ENCODE measurements at regions not wholly inside any gene's neighbourhood (a gene's known extent, or its start where the extent isn't known, plus 50 kb on each side); places are given as distances from the start of the nearest gene placed in this dataset.

DNA sequence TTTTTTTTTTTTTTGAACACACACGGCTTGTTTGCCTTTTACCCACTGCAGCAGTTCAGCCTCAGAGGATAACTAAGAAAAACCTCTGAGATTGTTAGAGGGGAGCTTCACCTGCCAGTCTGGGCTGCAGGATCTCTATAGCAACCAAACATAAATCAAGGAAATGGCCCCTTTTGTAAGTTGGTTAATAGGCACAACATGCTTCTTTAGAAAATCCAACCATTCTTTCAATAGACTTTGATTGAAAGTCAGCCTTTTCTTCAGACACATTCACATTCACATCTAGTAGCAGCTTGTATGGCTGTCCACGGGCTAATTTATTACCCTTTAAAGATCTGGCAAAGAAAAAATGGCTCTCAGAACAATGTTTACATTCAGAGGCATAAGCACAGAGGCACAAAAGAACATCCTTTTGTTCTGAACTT, 136.6 kb upstream of the RARB start:
- DNase-seq (ENCODE audit: low read depth), result no peak

DNA sequence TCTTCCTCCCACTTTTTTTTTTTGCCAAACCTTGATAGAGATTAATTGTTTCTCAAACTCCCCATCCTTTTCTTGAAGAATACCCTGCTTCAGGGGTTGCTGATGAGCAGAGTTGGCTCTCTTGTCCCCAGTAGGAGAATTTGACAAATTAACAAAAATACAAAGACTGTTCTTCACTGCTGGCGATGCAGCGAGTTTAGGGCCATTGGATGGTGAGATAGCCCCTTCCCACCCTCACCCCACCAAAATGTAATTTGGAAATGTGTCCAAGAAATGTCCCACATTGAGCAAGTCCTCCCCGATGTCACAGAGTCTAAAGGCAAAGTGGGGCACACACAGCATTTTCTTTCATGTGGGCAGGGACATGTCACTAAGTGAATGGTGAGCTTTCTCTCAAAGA, 136.0 kb upstream of the RARB start:
- no peak for DNase-seq (ENCODE audit: low read depth)

DNA sequence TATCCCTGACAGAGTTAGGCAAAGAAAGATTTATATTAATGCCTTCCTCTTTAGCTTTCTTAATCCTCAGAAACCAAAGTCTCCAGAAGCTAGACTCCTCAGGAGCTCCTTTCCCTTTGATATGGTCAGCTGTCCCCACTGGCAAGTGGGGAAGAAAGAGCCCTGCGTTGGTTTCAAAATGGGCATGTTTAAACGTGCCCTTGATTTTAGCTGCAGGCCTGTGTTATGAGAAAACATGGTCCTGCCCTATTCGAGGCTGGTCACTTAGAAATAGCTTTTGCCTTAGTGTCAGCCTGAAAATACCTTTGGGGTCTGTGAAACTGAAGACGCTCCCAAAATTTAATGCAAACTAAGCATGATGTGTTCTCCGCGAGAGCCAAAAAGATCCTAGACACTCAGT, 135.5 kb upstream of the RARB start:
- no peak for DNase-seq (ENCODE audit: low read depth)

DNA sequence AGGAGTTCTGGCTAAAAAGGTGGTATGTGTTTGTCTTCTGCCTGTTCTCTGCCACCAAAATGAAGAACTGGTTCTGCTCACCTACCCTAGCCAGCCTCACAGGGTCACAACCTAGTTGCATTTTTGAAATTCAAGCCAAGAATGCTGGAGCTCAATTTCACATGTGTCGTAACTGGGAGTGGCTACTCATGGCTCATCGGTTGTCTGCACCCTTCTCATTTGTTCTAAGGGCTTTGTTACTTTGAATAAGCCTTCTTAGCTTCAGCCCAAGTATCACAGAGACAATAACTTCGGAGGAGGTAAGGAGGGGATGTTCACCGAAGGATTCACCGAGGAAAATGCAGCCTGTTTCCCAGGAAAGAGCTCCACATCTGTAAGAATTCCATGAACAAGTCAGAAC, 134.3 kb upstream of the RARB start:
- DNase-seq (ENCODE audit: low read depth), result no peak

DNA sequence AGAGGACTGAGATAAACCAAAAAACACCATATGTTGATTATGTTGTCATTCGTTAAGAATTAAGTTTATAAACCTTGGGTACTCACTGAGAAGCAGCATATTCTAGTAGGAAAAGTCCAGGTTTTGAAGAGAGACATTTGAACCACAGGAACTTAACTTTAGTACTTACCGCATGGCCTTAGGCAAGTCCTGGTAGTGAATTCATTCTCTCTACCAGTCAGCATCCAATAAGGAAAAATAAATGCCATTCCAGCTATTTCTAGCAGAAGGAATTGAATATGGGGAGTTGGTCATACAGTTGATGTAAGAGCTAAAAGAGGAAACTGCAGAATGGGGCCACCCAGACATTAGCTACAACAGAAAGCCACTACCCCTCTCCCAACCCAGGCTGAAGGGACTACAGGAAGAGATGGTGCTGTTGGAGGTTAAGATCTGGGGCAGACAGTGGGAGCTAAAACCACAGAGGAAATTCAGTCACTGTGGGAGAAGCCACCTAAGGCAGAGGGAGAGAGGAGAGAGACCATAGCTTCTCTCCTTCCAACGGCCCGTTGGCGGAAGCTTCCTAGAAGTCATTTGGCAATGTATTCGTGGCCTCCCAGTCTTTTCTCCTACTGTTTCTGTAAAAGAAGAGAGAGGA, 133.8 kb upstream of the RARB start:
- DNase-seq (ENCODE audit: low read depth), result no peak

DNA sequence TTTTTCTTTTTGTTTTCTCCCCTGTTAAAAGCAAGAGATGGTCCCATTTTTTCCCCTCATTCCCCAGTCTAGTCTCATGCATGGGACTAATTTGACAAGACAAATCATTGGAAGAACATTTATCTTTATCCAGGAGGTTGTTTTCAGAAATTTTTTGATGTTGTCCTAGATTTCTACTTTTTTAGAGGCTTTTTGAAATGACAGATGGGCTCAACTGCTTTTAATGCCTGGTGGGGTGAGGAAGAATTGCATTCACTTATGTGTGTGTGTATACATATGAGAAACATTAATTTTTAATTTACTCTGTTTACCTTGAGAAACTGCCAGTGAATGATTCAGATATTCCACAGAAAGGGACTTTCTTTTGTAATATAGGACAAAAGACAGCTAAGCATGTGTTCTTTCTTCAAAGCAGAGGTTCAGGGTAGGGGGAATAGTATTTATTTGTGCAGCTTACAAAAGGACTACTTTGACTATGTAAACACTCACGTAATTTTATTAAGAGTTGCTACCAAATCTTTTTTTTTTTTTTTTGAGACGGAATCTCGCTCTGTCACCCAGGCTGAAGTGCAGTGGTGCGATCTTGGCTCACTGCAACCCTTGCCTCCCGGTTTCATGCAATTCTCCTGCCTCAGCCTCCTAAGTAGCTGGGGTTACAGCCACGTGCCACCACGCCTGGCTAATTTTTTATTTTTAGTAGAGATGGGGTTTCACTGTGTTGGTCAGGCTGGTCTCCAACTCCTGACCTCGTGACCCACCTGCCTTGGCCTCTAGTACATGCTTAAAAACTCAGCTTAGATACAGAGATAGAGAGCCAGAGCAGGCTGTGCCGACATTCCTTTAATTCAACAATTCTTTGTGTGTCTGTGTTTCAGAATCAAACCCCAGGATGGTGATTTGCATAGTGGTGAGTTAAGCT, 130.1 kb upstream of the RARB start:
- DNase-seq (ENCODE audit: low read depth), result no peak

DNA sequence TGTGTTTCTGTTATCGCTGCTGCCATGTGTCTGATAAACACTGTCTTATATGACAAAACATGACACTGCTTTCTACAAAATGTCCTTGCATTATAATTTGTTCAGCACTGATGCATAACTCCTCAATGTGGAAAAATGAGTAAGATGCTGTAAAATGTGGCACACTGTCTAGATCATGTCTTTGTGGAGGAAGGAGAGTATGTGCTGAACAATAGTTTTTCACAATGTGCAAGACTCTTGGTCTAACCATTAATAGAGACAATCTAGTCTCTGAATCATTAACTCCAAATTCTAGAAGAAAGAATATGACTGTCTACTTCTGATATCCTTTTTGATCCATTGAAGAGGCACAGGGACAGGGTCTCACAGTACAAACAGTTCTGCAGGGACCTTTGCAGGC, 127.9 kb upstream of the RARB start:
- DNase-seq (ENCODE audit: low read depth), result no peak

DNA sequence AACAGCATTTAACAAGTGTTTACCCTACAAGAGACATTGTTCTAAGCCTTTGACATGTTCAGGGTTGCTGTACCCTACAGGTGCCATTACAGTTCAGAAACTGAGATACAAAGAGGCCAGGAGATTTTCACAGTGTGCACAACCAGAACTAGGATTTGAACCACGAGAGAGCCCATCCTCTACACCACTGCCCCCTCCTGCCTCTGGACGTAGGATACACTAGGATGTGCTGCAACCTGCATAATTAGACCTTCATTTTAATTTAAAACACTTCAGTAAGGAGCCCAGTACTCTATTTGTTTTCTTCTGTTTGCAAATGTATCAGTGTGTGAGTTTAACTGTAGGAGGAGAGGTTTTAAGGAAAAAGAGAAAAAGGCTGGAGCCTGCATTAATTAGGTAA, 123.1 kb upstream of the RARB start:
- no peak for DNase-seq (ENCODE audit: low read depth)

DNA sequence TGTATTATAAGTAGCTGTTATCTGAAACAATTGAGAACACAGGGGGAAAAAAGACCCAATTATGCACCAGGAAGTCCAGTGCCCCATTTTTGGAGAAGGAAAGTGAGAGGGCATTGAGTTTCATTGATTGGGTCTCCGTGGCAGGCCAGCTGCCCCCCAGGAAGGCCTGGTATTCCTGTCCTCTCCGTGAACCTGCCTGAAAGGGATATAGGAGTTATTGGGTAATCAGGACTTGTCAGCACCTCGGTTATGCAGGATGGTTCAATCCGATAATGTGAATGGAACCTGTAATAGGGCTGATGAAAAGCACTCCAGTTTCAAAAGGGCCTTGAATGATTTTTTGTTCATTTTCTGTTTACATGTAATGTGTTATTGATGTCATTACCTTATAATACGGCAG, 122.0 kb upstream of the RARB start:
- no peak for DNase-seq (ENCODE audit: low read depth)

DNA sequence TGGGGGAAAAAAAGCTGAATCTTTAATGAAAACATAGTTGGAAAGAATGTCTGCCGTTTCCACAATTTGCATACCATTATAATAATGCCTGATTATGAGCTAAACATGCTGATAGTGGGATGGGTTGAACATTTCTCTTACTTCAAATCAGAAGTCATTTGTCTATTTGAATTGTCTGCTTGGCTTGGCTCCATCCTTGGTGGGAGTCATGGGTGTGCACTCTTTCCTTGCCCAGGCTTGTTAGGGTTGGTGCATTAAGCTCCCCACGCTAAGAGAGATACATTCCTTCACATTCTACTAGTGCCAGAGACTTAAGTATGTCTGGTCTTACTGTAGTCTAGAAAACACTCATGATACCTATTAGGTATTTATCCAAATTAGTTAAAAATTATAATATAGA, 121.4 kb upstream of the RARB start:
- DNase-seq (ENCODE audit: low read depth), result no peak

DNA sequence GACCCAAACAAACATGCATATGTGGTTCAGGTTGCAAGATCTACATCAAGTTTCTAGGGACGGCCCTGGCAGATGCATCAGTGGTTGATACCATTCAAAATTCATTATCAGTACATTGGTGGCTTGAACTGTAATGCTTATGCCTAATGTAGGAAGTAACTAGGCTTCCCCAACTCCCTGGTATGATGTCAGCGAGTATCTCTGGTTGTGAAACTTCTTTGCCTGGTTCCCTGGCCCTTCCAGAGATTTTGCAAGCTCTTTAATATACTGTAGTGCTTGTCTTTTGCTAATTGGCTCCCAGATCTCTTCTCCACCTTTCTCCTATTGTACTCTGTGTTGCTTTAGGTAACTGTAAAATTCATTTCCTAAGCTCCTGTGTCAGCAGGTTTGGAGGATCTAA, 114.8 kb upstream of the RARB start:
- DNase-seq (ENCODE audit: low read depth), result no peak

DNA sequence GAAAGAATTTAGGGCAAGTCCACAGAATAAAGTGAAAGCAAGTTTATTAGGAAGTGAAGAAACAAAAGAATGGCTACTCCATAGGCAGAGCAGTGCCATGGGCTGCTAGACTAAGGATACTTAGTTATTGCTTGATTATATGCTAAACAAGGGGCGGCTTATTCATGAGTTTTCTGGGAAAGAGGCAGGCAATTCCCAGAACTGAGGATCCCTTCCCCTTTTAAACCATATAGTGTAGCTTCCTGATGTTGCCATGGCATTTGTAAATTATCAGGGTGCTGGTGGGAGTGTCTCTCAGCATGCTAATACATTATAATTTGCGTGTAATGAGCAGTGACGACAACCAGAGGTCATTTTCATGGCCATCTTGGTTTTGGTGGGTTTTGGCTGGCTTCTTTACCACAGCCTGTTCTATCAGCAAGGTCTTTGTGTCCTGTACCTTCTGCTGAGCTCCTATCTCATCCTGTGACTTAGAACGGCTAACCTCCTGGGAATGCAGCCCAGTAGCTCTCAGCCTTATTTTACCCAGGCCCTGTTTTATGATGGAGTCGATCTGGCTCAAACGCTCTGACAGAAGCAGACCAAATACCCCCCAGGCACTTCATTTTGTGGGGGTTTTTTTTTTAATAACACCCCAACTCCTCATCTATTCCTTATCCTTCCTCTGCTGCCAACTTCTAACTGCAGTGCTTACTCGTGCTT, 103.0 kb upstream of the RARB start:
- no peak for DNase-seq (ENCODE audit: low read depth)

DNA sequence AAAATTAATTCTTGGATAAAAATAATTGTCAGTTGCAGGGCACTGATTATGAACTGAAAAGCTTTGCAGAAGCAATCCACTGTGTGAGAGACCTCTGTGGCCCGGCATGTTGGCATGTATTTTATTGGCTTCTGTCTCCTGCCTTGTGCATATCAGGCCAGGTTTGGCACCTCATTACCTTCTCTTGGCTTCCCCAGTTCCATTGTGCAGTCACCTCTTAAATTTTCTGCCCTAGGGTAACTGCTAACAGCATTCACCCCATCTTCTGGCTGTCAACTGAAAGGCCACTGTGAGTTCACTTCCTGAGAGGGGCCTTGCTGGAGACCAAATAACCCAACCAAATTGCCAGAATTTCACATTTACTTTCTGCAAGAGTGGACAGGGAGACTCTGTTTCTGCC, 92.7 kb upstream of the RARB start:
- no peak for DNase-seq (ENCODE audit: low read depth)

DNA sequence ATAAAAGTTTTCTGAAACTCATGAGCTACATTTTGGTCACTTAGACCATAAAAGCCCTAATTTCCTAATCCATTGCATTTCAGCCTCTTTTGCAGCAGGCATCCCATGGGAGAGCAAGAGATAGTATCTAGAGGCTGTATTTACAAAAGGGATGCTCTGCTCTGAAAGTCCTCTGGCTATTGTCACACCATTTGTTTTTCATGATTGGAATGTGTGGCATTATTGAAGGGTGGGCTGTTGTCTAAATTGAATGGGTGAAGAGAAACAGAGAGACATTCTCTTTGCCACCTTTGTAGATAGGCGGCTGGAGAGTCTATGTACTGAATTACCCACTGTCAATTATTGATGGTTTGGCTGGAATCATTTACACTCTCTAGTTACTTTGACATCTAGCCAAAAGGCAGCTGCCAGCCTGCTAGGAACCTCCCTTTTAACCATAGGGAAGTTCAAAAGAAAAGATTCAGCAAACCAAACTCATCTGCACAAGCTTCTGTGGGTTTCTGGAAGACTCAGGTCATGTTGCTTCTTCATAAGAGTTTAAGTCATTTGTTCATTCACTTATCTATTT, 89.8 kb upstream of the RARB start:
- no peak for DNase-seq (ENCODE audit: low read depth)

DNA sequence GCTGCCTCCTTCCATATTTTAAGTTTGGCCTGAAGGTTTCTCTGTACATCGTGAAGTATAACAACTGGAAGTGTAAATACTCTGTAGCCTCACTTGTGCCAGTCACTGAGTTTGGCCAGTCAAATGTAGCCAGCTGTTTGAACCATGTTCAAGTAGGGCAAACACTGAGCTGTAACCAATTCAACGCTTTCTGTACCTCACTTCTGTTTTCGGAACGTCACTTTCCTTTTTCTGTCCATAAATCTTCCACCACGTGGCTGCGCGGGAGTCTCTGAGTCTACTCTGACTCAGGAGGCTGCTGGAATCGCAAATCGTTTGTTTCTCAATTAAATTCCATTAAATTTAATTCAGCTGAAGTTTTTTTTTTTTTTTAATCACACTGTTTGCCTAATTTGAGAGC, 88.8 kb upstream of the RARB start:
- no peak for DNase-seq (ENCODE audit: low read depth)

DNA sequence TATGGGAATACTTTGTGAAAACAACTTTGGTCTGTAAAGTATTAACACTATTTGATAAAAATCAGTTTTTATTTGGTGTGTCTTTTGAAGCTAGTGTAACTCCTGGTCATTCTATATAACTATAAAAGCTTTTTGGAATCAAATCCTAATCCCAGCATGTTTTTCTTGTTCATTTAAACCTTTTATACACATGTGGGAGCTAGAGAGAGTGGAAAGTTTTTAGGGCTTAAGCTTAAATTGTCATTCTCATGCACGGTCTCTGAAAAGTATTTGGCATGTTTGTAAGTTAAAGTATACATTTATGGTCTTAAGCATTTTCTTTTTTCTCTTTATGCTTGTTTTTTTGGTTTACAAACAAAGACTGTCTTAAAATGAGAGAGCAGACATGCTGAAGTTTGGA, 83.4 kb upstream of the RARB start:
- no peak for DNase-seq (ENCODE audit: low read depth)

DNA sequence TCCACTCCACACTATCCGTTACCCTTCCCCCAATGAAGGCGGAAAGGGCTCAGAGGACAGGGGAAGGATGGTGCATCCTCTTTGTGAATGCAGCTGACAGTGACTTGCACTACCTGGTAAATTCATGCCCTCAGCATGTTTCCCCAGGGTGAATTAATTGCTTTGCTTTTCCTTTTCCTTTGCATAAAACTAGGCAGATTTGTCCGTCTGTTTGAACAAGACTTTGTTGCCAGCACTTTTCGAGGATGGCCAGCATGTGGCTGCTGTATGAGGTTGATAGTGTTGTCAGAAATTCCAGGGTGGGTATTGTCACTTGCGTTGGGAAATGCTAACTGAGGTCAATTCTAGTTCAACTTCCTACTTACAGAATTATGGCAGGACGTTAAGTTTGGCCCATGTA, 79.0 kb upstream of the RARB start:
- DNase-seq (ENCODE audit: low read depth), result no peak

DNA sequence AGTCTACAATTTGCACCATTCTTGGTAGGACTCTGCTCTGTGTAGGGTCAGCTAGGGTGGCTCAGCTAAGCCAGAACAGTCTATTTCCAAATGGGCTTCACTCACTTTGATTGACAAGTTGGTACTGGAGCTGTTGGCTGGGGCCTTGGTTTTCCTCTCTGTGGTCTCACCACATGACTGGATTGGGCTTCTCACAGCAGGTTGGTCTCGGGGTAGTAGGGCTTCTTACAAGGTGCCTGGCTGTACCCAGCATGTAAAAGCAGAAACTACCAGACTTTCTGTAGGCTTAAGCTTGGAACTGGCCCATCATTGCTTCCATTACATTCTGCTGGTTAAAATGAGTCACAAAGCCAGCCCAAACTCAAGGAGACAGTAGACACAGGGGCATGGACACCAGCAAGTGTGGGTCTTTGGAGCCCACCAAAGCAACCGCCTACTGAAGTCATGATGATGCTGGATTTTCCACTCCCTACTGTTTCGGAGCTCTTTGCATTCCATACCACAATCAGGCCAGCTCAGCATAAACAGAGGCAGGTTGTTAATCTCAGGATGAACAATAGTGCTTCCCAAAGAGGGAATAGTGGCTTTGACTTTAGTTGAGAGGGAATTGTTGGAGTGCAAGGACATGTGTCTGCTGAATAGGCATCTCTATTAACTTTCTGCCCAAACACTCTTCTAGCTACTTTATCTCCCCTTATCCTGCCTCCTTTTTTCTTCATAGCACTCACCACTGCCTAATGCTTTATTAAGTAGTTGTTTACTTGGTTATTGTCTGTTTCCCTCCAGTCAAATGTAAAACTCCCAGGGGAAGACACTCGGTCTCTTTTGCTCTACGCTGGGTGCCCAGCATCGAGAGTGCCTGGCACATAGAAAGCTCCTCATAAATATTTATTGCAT, 78.0 kb upstream of the RARB start:
- no peak for DNase-seq (ENCODE audit: low read depth)

DNA sequence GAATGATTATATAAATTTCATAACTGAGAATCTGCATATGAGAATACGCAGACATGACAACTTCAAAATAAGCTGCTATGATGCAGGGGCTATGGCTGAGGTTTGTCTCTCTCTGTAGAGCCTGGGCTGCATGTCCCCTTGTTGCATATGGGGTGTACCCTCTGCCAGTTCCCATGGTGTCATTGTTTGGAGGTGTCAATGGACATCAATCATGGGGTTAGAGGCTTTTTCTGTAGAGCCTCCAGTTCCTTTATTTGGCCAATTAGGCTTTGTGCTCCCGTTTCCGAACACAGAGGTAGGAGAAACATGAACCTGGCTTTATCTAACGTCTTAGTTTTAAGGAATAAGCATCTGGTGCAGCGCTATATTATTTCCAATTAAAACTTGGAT, 77.3 kb upstream of the RARB start:
- no peak for DNase-seq (ENCODE audit: low read depth)

DNA sequence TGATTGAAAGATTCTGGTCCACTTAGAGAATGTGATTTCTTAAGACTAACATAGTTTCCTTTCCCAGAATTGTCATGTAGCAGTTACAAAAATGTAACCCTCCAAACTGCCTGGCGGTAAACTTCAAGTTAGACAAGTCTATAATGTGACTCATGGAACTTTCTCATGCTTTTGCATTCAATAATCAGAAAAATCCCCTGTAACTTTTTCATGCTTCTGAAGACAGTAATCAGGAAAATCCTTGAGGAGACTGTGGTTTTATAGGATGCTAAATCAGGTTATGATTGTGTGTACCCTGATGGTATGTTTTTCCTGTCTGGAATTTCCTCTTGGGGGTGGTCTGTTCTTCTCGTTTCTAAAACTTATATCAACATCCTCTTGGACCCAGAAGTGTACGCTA, 74.0 kb upstream of the RARB start:
- no peak for DNase-seq (ENCODE audit: low read depth)

DNA sequence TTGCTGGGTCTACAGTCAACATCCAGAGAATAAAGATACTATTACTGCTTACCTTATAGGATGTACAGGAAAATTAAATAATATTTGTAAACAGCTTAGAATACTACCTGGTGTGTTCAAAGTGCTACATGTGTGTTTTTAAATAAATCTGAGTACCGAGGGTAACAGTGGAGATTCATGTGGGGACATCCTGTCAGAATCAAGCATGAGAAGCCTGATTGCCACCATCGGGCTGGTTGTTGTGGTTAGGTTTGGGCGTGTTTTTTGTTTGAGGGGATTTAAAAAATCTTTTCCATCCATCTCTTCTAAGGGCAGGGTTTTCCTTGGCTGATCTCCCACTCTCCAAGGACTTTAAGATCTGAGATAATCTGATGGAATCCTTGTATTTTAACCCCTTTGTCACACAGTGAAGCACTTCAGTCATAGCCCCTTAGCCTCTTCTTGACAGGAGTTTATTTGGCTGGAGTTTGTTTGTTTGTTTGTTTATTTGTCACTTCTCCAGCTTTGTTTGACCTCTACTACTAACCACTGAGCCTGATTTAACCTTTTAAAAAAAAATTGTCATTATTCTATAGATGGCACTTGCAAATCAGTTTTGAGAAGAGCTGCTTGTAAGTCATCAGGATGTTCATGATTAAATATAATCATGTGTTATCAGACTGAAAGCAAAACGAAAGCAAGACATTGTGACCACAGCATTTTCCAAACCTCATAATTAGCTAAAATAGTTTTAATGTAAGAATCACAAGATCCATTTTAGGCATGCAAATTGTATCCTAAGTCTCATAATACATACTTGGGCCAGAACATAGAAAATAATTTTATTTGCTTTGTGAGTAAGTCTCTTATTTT, 72.8 kb upstream of the RARB start:
- no peak for DNase-seq (ENCODE audit: low read depth)

Measured in HS-27A (cell line).